Neural cell (in vitro differentiated cells): ENCODE measurements at regions not wholly inside any gene's neighbourhood (a gene's known extent, or its start where the extent isn't known, plus 50 kb on each side); places are given as distances from the start of the nearest gene placed in this dataset.

Experiments
- H2AFZ ChIP-seq: fragments of 200-600, 300-800 bp; sonication (generic), shearing (Covaris generic); 2 replicates; pipeline ENCODE4 v1.6.0; 2014; ENCODE audit warnings: low read depth, mild to moderate bottlenecking, antibody characterized with exemption, low read length, moderate library complexity
- H3F3A ChIP-seq: fragments of 200-600 bp; shearing (Covaris generic); 2 replicates; pipeline ENCODE4 v1.6.1; 2016; ENCODE audit warnings: mild to moderate bottlenecking, moderate library complexity, mixed read lengths, antibody characterized with exemption, low read length; ENCODE audit not compliant: insufficient read depth, poor library complexity, severe bottlenecking
- H3K27ac ChIP-seq: fragments of 200-600, 300-800 bp; sonication (generic), shearing (Covaris generic); 2 replicates; pipeline ENCODE4 v1.5.1; 2014; ENCODE audit warnings: mild to moderate bottlenecking, low read length, moderate library complexity
- H3K27me3 ChIP-seq: fragments of 300-800, 200-600 bp; sonication (generic), shearing (Covaris generic); 2 replicates; pipeline ENCODE4 v1.6.0; 2014; ENCODE audit warnings: mild to moderate bottlenecking, low read depth, low read length, moderate library complexity; ENCODE audit not compliant: insufficient read depth
- H3K36me3 ChIP-seq: fragments of 300-800, 200-600 bp; sonication (generic), shearing (Covaris generic); 2 replicates; pipeline ENCODE4 v1.5.1; 2014; ENCODE audit warnings: mild to moderate bottlenecking, antibody characterized with exemption, low read length, moderate library complexity; ENCODE audit not compliant: insufficient read depth
- H3K4me2 ChIP-seq: fragments of 300-800, 200-600 bp; sonication (generic), shearing (Covaris generic); 2 replicates; pipeline ENCODE4 v1.6.0; 2014; ENCODE audit warnings: mild to moderate bottlenecking, low read length
- H3K4me3 ChIP-seq: fragments of 300-800, 200-600 bp; sonication (generic), shearing (Covaris generic); 2 replicates; pipeline ENCODE4 v1.5.1; 2014; ENCODE audit warnings: mild to moderate bottlenecking, low read length, moderate library complexity
- H3K79me2 ChIP-seq: fragments of 200-600 bp; shearing (Covaris generic); replicated peaks from 2 replicates; pipeline ENCODE4 v1.6.0; 2014; ENCODE audit warnings: mild to moderate bottlenecking, low read length, moderate library complexity; ENCODE audit not compliant: insufficient read depth
- H3K9ac ChIP-seq: fragments of 300-800, 200-600 bp; sonication (generic), shearing (Covaris generic); 2 replicates; pipeline ENCODE4 v1.6.1; 2016; ENCODE audit warnings: mild to moderate bottlenecking, low read length, mixed read lengths
- H3K9me2 ChIP-seq: fragments of 200-600 bp; shearing (Covaris generic); 2 replicates; pipeline ENCODE4 v1.6.1; 2016; ENCODE audit warnings: mild to moderate bottlenecking, low read length, mixed read lengths; ENCODE audit not compliant: insufficient read depth
- H3K9me3 ChIP-seq: fragments of 200-600, 300-800 bp; sonication (generic), shearing (Covaris generic); 2 replicates; pipeline ENCODE4 v1.6.1; 2016; ENCODE audit warnings: mild to moderate bottlenecking, mixed run types, low read length, moderate library complexity, mixed read lengths
- H4K20me1 ChIP-seq: fragments of 200-600 bp; shearing (Covaris generic); 2 replicates; pipeline ENCODE4 v1.6.1; 2016; ENCODE audit warnings: mild to moderate bottlenecking, mixed run types; ENCODE audit not compliant: insufficient read depth
- CTCF ChIP-seq: fragments of 450-650 bp; IDR thresholded peaks from 2 replicates; pipeline ENCODE4 v1.5.1; 2014; ENCODE audit warnings: antibody characterized with exemption, mild to moderate bottlenecking, moderate library complexity; ENCODE audit not compliant: poor library complexity, severe bottlenecking
- EP300 ChIP-seq: fragments of 450-650 bp; conservative IDR thresholded peaks from 2 replicates; pipeline ENCODE4 v1.6.1; 2014; ENCODE audit warnings: antibody characterized with exemption, mild to moderate bottlenecking, moderate library complexity; ENCODE audit not compliant: poor library complexity, severe bottlenecking
- EZH2 ChIP-seq: fragments of 200-600, 300-800 bp; shearing (Covaris generic), sonication (generic); IDR thresholded peaks from 2 replicates; pipeline ENCODE4 v1.6.1; 2014; ENCODE audit warnings: antibody characterized with exemption, low read length, borderline replicate concordance, mild to moderate bottlenecking; ENCODE audit not compliant: insufficient read depth, poor library complexity, severe bottlenecking
- MXI1 ChIP-seq: fragments of 450-650 bp; conservative IDR thresholded peaks from 2 replicates; pipeline ENCODE4 v1.6.1; 2014; ENCODE audit warnings: antibody characterized with exemption, mild to moderate bottlenecking; ENCODE audit not compliant: poor library complexity, severe bottlenecking
- POLR2AphosphoS5 ChIP-seq: IDR thresholded peaks from 2 replicates; pipeline ENCODE4 v1.6.1; 2012
- RAD21 ChIP-seq: fragments of 450-650 bp; conservative IDR thresholded peaks from 2 replicates; pipeline ENCODE4 v1.6.1; 2014; ENCODE audit warnings: antibody characterized with exemption, mild to moderate bottlenecking, moderate library complexity
- SMC3 ChIP-seq: fragments of 450-650 bp; conservative IDR thresholded peaks from 2 replicates; pipeline ENCODE4 v1.6.1; 2014; ENCODE audit warnings: antibody characterized with exemption, mild to moderate bottlenecking, moderate library complexity; ENCODE audit not compliant: poor library complexity
- TAF1 ChIP-seq: IDR thresholded peaks from 2 replicates; pipeline ENCODE4 v1.6.1; 2012; ENCODE audit warnings: low read depth
- TF ChIP-seq, protein P1 (sequence below): IDR thresholded peaks from 2 replicates; pipeline ENCODE4 v1.6.1; 2012; ENCODE audit warnings: borderline replicate concordance

DNA sequence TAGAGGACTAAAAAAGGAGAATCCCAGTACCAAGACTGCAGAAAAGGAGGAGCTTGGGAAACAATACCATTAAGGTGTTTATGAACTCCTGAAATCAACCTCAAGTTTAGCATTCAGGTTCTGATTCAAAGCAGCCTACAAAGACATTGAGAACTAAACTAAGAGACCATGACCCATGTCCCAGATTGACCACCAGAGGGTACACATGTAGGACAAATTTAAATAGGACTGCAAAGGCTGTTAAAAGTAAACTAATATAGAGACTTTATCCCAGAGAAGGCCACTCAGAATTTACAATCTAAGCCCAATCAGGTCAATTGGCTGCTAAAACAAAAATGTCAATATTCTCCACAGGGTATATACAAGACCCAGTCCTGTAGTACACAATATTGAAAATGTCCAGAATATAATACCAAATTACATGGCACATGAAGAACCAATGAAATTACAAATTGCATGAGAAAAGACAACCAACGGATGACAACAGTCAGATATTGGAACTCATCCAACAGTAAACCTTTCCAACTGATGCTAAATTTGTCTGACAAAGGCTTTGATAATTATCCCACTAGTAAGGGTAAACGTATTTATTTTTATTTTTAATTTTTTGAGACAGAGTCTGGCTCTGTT lies 682.4 kb downstream of the UQCRFS1 start:
- H3K9ac ChIP-seq = no peak overlapping the region
- H3K9me3 ChIP-seq = no peaks in the 10 kb centered on the region
- no peaks in the 10 kb centered on the region for H3K79me2 ChIP-seq
- no peak for TF ChIP-seq EZH2
- H3K36me3 ChIP-seq = no peaks in the 10 kb centered on the region
- no peak overlapping the region for H2AFZ ChIP-seq
- no peak overlapping the region for H3K27ac ChIP-seq
- H3F3A ChIP-seq = no peaks in the 10 kb centered on the region
- no peak overlapping the region for H3K4me3 ChIP-seq
- no peak overlapping the region for H3K4me2 ChIP-seq
- H3K27me3 ChIP-seq = no peaks in the 10 kb centered on the region
- no peaks in the 10 kb centered on the region for H3K9me2 ChIP-seq
- no peaks in the 10 kb centered on the region for H4K20me1 ChIP-seq

DNA sequence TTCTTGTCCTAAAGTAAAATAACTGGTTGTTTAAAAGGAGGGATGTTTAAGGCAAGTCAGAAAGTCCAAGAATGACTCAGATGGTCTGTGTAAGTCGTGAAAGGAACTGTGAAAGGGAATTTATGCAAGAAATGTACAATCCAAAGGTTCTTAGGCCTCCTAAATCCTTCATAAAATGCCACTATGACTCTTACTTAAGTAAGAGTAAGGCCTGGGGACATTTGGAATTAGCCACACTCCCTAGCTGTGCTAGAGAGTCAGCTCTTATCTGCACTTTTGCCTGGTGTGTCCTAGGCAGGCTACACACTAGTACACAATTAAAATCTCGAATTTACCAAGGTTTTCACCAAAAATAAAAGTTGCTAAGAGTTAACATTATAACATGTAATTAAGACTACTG lies 686.9 kb downstream of the UQCRFS1 start:
- Histone ChIP-seq H2AFZ (no peak overlapping the region), H4K20me1 (no peaks in the 10 kb centered on the region), H3K9ac (no peak overlapping the region), H3K27ac (no peak overlapping the region), H3K79me2 (no peaks in the 10 kb centered on the region), H3K36me3 (no peaks in the 10 kb centered on the region), H3K4me2 (no peak overlapping the region), H3F3A (no peaks in the 10 kb centered on the region), H3K9me2 (no peaks in the 10 kb centered on the region), H3K4me3 (no peak overlapping the region), H3K9me3 (no peaks in the 10 kb centered on the region), H3K27me3 (no peaks in the 10 kb centered on the region)
- TF ChIP-seq EZH2 (no peak), POLR2AphosphoS5 (no peak), EP300 (no peak), MXI1 (no peak), RAD21 (no peak), TAF1 (no peak), CTCF (no peak), SMC3 (no peak)
- TF ChIP-seq, protein P1, sequence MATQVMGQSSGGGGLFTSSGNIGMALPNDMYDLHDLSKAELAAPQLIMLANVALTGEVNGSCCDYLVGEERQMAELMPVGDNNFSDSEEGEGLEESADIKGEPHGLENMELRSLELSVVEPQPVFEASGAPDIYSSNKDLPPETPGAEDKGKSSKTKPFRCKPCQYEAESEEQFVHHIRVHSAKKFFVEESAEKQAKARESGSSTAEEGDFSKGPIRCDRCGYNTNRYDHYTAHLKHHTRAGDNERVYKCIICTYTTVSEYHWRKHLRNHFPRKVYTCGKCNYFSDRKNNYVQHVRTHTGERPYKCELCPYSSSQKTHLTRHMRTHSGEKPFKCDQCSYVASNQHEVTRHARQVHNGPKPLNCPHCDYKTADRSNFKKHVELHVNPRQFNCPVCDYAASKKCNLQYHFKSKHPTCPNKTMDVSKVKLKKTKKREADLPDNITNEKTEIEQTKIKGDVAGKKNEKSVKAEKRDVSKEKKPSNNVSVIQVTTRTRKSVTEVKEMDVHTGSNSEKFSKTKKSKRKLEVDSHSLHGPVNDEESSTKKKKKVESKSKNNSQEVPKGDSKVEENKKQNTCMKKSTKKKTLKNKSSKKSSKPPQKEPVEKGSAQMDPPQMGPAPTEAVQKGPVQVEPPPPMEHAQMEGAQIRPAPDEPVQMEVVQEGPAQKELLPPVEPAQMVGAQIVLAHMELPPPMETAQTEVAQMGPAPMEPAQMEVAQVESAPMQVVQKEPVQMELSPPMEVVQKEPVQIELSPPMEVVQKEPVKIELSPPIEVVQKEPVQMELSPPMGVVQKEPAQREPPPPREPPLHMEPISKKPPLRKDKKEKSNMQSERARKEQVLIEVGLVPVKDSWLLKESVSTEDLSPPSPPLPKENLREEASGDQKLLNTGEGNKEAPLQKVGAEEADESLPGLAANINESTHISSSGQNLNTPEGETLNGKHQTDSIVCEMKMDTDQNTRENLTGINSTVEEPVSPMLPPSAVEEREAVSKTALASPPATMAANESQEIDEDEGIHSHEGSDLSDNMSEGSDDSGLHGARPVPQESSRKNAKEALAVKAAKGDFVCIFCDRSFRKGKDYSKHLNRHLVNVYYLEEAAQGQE = no peak

DNA sequence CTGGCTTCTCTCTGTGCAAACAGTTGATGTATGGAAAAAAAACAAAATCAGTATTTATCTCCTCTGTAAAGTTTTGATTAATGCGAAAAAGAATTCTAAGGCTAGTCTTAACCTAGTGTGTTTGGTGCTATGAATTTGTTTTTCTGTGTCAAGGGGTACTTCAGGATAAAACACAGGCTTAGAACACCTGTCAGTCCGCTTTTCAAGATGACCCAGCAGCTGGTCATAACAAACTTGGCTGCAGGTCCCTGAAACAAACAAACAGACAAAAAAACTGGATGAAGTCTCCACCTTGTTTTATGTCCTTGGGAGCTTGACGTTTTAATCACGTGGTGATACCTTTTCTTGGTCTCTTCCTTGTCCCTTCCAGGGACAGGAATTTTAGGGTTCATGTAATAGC lies 689.3 kb downstream of the UQCRFS1 start:
- H3K4me2 ChIP-seq = no peak overlapping the region
- H3K4me3 ChIP-seq = no peak overlapping the region
- no peaks in the 10 kb centered on the region for H4K20me1 ChIP-seq
- H3K27ac ChIP-seq = no peak overlapping the region
- no peak overlapping the region for H2AFZ ChIP-seq
- H3K79me2 ChIP-seq = no peaks in the 10 kb centered on the region
- H3F3A ChIP-seq = no peaks in the 10 kb centered on the region
- no peaks in the 10 kb centered on the region for H3K9me2 ChIP-seq
- H3K9ac ChIP-seq = no peak overlapping the region
- H3K27me3 ChIP-seq = no peaks in the 10 kb centered on the region
- no peak for TF ChIP-seq TAF1
- TF ChIP-seq RAD21 = no peak
- no peak for TF ChIP-seq CTCF
- no peak for TF ChIP-seq POLR2AphosphoS5
- no peak for TF ChIP-seq EP300
- TF ChIP-seq MXI1 = no peak
- no peaks in the 10 kb centered on the region for H3K36me3 ChIP-seq
- H3K9me3 ChIP-seq = no peaks in the 10 kb centered on the region
